Activated CD4-positive, alpha-beta T cell treated with anti-CD3 and anti-CD28 coated beads for 1 hour (primary cell): ENCODE measurements at regions not wholly inside any gene's neighbourhood (a gene's known extent, or its start where the extent isn't known, plus 50 kb on each side); places are given as distances from the start of the nearest gene placed in this dataset.
"Not testable (repeated sequence)": the region's sequence is repeated elsewhere in the genome, so short reads cannot be mapped to it uniquely, and the experiment has no call there.

ENCODE experiments used
- DNase-seq: peaks from one replicate; pipeline ENCODE4 v3.0.0-alpha.2; 2020

DNA sequence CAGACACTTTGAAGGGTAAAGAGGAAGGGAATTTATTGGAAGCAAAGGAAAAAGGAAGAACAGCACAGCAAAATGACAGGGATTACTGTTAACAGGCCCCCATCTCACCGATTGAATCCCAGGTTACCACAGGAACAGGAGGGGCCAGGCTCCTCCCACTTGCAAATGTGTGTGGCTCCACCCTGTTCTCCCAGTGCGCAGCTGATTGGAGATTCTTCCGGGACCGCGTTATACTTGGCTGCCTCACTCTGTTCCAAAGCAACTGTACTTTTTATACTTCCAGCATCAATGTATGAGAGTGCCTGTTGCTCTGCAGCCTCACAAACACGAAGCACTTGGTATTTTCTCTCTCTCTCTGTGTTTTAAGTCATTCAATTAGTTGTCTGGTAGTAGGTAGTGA, 273.6 kb upstream of the MDGA2 start:
- DNase-seq: no peak

GRCh38 chr14:47935332-47935731, 259.9 kb upstream of the MDGA2 start:
- DNase-seq: no peak

DNA sequence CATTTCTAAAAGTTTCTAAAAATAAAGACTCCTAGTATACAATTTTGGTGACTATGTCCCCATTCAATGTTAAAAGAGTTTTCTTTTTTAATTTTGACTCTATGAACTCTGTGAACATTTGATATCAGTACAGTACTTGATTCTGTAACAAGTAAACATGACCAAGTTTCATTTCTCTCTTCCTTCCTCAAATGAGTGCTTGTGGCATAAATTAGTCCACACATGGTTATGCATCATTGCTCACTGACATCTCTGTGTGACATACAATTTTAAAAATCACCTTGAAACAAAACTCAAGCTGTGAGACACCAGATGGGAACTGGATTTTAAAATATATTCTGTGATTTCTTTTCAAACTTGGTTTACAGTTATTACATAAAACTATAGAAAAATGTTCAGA, 253.9 kb upstream of the MDGA2 start:
- DNase-seq: no peak

- no peak for DNase-seq
Measured at GRCh38 chr14:47921133-47921532, 245.7 kb upstream of the MDGA2 start.

DNA sequence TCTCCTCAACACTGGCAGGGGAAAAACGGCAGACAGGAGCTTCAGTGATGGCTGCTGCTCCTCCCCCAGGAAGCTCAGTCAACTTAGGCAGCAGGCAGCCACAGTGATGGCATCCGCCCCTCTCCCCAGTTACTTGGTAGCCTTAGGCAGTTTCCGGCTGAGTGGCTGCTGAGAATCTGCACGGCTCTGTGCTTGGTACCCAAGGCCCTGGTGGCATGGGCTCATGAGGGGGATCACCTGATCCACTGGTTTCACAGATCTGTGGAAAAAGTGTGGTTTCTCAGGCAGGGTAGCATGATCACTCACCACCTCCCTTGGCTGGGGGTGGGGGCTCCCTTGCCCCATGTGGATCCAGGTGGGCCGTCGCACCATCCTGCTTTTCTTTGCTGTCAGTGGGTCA, 244.6 kb upstream of the MDGA2 start:
- no peak for DNase-seq

DNA sequence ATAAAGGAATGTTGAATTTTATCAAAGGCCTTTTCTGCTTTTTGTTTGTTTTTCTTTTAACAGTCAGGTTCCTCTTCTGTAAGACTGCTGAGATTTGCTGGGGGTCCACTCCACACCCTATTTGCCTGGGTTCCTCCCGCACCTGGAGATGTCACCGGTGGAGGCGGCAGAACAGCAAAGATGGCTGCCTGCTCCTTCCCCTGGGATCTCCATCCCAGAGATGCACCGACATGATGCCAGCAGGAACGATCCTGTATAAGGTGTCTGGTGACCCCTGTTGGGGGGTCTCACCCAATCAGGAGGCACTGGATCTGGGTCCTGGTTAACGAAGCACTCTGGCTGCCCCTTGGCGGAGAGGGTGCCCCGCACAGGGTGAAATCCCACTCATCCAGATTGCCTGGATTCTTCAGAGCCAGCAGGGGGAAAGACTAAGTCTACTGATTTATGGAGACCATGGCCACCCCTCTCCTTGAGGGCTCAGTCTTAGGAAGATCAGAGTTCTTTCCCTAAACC, 244.0 kb upstream of the MDGA2 start:
- no peak for DNase-seq

DNA sequence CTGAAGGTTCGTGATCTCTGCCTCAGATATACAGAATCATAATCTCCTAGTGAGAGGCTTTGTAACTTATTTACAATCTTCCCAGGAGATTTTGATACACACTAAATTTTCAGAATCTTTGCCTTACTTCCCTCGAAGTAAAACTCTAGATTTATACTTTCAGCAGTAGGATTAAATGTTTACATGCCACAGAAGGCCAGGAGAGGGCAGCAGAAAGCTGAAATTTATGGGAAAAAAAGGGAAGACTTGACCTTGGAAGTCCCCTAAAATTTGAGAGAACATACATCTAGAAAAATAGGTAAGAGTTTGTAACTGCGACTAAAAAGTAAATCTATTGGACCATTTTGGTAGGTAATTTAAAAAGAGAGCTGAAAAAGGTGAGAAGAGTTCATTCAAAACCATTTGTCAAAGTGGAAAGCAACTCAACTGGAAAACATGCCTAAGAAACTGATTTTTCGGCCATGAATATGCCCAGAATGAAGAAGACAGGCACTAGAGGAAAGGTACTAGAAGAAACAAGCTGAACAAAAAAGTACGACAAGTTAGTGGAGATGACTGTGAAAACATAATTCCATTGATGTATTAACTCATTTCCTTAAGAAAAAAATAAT, 242.0 kb upstream of the MDGA2 start:
- no peak for DNase-seq

DNA sequence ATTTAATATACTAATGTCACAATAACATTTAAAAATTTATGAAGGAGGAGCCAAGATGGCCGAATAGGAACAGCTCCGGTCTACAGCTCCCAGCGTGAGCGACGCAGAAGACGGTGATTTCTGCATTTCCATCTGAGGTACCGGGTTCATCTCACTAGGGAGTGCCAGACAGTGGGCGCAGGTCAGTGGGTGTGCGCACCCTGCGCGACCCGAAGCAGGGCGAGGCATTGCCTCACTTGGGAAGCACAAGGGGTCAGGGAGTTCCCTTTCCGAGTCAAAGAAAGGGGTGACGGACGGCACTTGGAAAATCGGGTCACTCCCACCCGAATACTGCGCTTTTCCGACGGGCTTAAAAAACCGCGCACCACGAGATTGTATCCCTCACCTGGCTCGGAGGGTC, 225.7 kb upstream of the MDGA2 start:
- not testable (repeated sequence) for DNase-seq

GRCh38 chr14:47899685-47900084, 224.3 kb upstream of the MDGA2 start:
- DNase-seq: no peak

DNA sequence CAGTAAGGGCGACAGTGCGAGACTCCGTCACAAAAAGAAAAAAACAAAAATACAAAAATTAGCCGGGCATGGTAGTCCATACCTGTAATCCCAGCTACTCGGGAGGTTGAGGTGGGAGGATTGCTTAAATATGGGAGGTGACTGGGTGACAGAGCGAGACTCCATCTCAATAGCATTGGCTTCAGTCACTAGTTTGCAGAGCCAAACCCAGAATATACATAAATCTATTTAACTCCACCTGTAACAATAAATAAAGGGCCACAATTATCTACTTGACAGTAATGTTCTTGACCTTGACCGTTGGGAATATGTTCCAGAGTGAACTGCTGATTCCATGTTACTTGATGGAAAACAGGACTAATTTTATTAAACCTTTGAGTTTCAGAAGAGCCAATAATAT, 198.9 kb upstream of the MDGA2 start:
- no peak for DNase-seq

DNA sequence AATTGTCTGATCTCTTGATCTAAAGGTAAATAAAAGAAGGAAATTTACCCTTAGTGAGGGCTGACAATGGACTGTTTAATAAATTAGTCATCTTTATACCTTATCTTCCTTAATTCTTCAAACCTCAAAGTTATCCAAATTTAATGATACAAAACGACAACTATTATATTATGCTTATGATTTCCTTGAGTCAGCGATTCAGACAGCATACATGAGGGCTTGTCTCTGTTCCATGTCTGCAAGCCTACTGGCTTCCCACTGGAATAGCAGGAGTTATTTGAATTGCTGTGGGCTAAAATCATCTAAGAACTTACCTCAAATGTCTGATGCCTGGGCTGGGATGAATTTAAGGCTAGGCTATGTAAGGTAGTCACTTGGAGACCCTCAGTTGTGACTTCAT, 197.2 kb upstream of the MDGA2 start:
- DNase-seq: no peak

- DNase-seq: no peak
Measured at GRCh38 chr14:47863441-47863840, 188.0 kb upstream of the MDGA2 start.

DNA sequence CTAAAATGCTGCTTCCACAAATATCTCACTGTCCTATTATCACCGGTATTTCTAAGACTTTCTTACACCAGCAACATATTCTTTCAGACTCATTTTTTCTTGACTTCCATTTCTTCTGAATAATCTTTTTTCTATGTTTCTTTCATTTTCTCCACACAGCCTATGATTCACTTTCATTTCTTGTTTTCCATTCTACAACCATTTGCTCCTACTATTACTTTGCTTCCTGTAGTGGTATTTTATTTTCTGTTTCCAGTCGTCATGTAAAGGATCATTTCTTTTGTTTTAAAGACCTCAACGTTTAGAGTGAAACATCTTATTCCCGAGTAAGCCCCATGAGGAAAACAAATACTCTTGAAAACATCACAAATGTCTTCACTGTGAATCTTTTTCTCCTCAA, 182.2 kb upstream of the MDGA2 start:
- no peak for DNase-seq

DNA sequence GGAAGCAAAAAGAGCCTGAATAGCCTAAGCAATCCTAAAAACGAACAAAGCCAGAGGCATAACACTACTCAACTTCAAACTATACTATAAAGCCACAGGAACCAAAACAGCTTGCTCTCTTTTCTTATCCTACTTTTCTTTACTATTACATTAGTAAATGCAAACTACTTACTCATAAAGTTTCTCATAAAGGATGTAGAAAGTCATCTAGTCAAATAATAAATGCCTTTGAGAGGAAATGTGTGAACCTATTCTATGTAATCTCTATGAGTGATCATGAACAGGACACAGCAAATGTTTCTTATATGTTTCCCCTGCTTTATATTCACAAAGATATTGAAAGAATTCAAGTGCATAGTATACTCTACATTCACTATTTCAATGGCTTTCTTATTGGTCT, 176.9 kb upstream of the MDGA2 start:
- no peak for DNase-seq

DNA sequence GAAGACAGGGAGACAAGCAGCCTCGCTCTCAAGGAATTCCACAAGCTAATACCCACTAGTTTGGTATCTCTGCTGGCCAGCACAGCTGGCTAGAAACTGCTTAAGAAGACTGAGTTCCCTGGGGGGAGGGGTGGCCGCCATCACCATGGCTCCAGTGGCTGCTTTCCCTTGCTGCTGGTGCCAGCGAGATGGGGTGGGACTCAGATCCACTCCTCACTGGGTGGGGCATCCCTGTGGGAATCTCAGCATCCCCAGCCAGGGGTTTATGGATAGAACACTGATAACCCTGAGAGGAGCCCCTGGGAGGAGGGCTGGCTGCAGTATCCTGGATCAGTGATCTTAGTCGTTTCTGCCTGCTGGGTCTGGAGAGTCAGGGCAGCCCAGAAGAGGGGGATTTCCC, 170.6 kb upstream of the MDGA2 start:
- DNase-seq: no peak

GRCh38 chr14:47843236-47843635, 167.8 kb upstream of the MDGA2 start:
- DNase-seq: no peak

DNA sequence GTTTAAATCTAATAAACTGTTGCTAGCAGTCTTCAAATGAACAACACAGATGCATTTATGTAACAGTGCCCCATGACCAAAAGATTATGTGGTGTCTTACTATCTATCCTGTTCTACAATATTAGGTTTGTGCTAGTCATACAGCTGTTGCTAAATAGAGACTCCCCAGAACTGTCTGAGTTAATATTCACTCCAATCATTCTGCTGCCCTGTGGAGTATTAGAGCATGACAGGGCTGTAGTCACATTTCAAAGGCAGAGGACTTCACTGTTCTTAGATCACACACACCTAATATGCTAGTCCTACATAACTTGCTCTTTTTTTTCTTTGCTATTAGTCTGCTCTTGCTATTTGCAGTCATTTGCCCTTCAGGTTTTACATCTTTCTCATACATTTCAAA, 157.6 kb upstream of the MDGA2 start:
- no peak for DNase-seq

- no peak for DNase-seq
Measured at GRCh38 chr14:47826809-47827208, 151.4 kb upstream of the MDGA2 start.

- DNase-seq: no peak
Measured at GRCh38 chr14:47822326-47822725, 146.9 kb upstream of the MDGA2 start.

DNA sequence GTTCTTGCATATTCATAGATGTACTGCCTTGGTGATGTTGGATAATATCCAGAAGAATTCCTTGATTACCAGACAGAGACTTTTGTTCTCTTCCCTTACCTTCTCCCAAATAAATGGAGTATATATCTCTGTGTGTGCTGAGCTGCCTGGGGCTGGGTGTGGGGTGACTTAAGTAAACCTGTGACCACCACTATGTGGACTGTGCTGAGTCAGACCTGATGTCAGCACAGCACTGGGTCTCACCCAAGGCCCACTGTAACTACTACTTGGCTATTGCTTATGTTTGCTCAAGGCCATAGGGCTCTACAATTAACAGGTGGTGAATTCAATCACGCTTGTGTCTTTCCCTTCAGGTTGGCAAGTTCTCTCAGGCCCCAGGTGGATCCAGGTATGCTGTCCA, 145.7 kb upstream of the MDGA2 start:
- no peak for DNase-seq

GRCh38 chr14:47790477-47790876, 115.1 kb upstream of the MDGA2 start:
- no peak for DNase-seq

GRCh38 chr14:47785058-47785457, 109.7 kb upstream of the MDGA2 start:
- no peak for DNase-seq

DNA sequence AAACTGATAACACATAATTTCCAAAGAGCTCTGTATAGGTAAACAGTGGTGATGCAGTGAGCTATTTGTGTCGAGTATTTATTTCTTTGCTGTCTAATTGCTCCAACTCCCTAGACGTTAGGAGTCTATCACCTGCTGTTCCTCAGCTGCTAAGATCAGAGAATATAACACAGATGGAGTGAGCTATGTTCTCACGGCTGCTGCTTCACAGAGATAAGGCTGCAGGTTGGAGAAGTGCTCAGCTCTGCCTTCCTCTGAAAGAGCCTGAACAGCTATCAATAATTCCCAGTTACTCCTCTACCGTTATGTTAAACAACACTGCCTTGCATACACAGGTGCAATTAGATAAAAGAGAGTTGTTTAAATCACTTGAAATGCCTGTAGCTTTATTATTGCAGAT, 103.2 kb upstream of the MDGA2 start:
- no peak for DNase-seq

DNA sequence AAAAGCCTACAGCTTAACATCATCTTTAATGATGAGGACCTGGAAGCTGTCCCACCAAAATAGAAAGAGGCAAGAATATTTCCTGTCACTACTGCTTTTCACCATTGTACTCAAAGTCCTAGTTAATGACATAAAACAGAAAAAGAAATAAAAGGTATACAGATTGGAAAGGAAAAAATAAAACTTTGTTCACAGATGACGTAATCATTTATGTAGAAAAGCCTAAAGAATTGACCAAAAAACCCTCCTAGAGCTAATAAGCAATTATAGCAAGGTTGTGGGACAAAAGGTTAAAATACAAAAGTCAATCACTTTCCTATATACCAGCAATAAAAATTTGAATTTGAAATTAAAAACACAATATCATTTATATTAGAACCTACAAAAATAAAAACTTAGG, 97.2 kb upstream of the MDGA2 start:
- no peak for DNase-seq

GRCh38 chr14:47763188-47763854, 87.9 kb upstream of the MDGA2 start:
- DNase-seq: no peak
